Natural killer cell (primary cell): ENCODE measurements at regions not wholly inside any gene's neighbourhood (a gene's known extent, or its start where the extent isn't known, plus 50 kb on each side); places are given as distances from the start of the nearest gene placed in this dataset.

Experiments used
- ATAC-seq, 3 donors: fragments of 150-1000 bp in 2 of 3; fragments of 200-7000 bp in 1 of 3; cut with Tn5 transposase; 1 replicate in 1 of 3; 2 replicates in 2 of 3; pipeline ENCODE4 v1.10.0; 2021; ENCODE audit warnings: mild to moderate bottlenecking in 2 of 3, moderate library complexity in 2 of 3
- DNase-seq, 2 donors: peaks; one replicate each; pipeline versions ENCODE4 v3.0.0 to v3.0.0-alpha.2; 2013 to 2021; ENCODE audit warnings: mixed read lengths in 1 of 2
- H3K27ac ChIP-seq: one replicate; pipeline ENCODE4 v1.5.1; 2013; ENCODE audit warnings: mild to moderate bottlenecking, low read length
- H3K27me3 ChIP-seq: one replicate; pipeline ENCODE4 v1.6.1; 2013; ENCODE audit warnings: low read length; ENCODE audit not compliant: control insufficient read depth, insufficient read depth
- H3K36me3 ChIP-seq: one replicate; pipeline ENCODE4 v1.6.1; 2013; ENCODE audit warnings: low read length; ENCODE audit not compliant: control insufficient read depth, insufficient read depth
- H3K4me1 ChIP-seq: one replicate; pipeline ENCODE4 v1.6.1; 2013; ENCODE audit warnings: low read length; ENCODE audit not compliant: control insufficient read depth, insufficient read depth
- H3K4me3 ChIP-seq: one replicate; pipeline ENCODE4 v1.5.1; 2013; ENCODE audit warnings: low read length
- H3K9me3 ChIP-seq: one replicate; pipeline ENCODE4 v1.6.1; 2013; ENCODE audit warnings: low read length; ENCODE audit not compliant: control insufficient read depth, insufficient read depth
- H3K27ac Mint-ChIP-seq, 2 donors: one replicate each; pipeline ENCODE4 v1.8.0; 2022; ENCODE audit warnings: mild to moderate bottlenecking in 2 of 2, mixed read lengths in 2 of 2, moderate library complexity in 1 of 2
- H3K27me3 Mint-ChIP-seq, 2 donors: one replicate each; pipeline ENCODE4 v1.8.0; 2022; ENCODE audit warnings: low read depth in 2 of 2, mixed read lengths in 2 of 2
- H3K36me3 Mint-ChIP-seq: one replicate; pipeline ENCODE4 v1.8.0; 2022; ENCODE audit warnings: mixed read lengths
- H3K4me1 Mint-ChIP-seq, 2 donors: one replicate each; pipeline ENCODE4 v1.8.0; 2022; ENCODE audit warnings: mixed read lengths in 2 of 2
- H3K4me3 Mint-ChIP-seq: one replicate; pipeline ENCODE4 v1.8.0; 2022; ENCODE audit warnings: mild to moderate bottlenecking, moderate library complexity, mixed read lengths
- H3K9me3 Mint-ChIP-seq, 2 donors: one replicate each; pipeline ENCODE4 v1.8.0; 2022; ENCODE audit warnings: mixed read lengths in 2 of 2
- CTCF ChIP-seq: fragments of 200-600 bp; IDR thresholded peaks from one replicate; pipeline ENCODE4 v1.8.0; 2022; ENCODE audit warnings: antibody characterized with exemption
- WGBS: methylation state at CpG from one replicate; pipeline ENCODE4 v1.1.7; 2013; ENCODE audit warnings: missing lambda C conversion rate; ENCODE audit not compliant: insufficient coverage; 5-methylcytosine and 5-hydroxymethylcytosine counted together
- intact Hi-C: fragments of 100-400 bp; cut with micrococcal nuclease; formaldehyde crosslinking; loops from one replicate; pipeline ENCODE4 v1.14.2; 2022

- H3K9me3 Mint-ChIP-seq, result no peaks in the 10 kb centered on the region
- H3K27me3 Mint-ChIP-seq, result peaks cover 0 to 8% of the 10 kb centered on the region in 2 donors
- no peaks in the 10 kb centered on the region for H3K4me1 Mint-ChIP-seq
- TF ChIP-seq CTCF, result no peak
- ATAC-seq, result no peak
- Histone ChIP-seq H3K27me3 (no peaks in the 10 kb centered on the region), H3K4me1 (no peaks in the 10 kb centered on the region), H3K27ac (no peak overlapping the region), H3K4me3 (no peak overlapping the region), H3K36me3 (no peaks in the 10 kb centered on the region), H3K9me3 (peaks cover 5% of the 10 kb centered on the region)
- H3K36me3 Mint-ChIP-seq, result no peaks in the 10 kb centered on the region
- DNase-seq, result no peak
- no peak overlapping the region for H3K4me3 Mint-ChIP-seq
- intact Hi-C loops, result no loop called here
- WGBS, result 89% methylated on average over 7 of the region's 7 CpGs
- H3K27ac Mint-ChIP-seq, result no peak overlapping the region
Measured at GRCh38 chr4:3667258-3667657, 98.9 kb upstream of the ADRA2C start.

- intact Hi-C loops, result no loop called here
- H3K9me3 ChIP-seq, result peaks cover 5% of the 10 kb centered on the region
- Mint-ChIP-seq H3K4me3 (no peak overlapping the region), H3K27ac (no peak overlapping the region), H3K4me1 (no peaks in the 10 kb centered on the region), H3K9me3 (no peaks in the 10 kb centered on the region), H3K36me3 (no peaks in the 10 kb centered on the region), H3K27me3 (peaks cover 0 to 8% of the 10 kb centered on the region in 2 donors)
- no peak for ATAC-seq
- no peaks in the 10 kb centered on the region for H3K4me1 ChIP-seq
- H3K27ac ChIP-seq, result no peak overlapping the region
- DNase-seq, result no peak
- H3K27me3 ChIP-seq, result no peaks in the 10 kb centered on the region
- H3K36me3 ChIP-seq, result no peaks in the 10 kb centered on the region
- H3K4me3 ChIP-seq, result no peak overlapping the region
- WGBS, result 92% methylated on average over 6 of the region's 6 CpGs
- TF ChIP-seq CTCF, result no peak
Measured at GRCh38 chr4:3666263-3666662, 99.9 kb upstream of the ADRA2C start.

- no peaks in the 10 kb centered on the region for H3K4me1 Mint-ChIP-seq
- intact Hi-C loops, result no loop called here
- WGBS, result 80% methylated on average over 1 of the region's 1 CpG
Measured at GRCh38 chr4:3665360-3665891, 100.8 kb upstream of the ADRA2C start.

More at GRCh38 chr4:3665360-3665891, 100.8 kb upstream of the ADRA2C start:
- Mint-ChIP-seq H3K27me3 (peaks cover 0 to 11% of the 10 kb centered on the region in 2 donors), H3K36me3 (no peaks in the 10 kb centered on the region), H3K4me3 (no peak overlapping the region), H3K9me3 (no peaks in the 10 kb centered on the region), H3K27ac (no peak overlapping the region)
- Histone ChIP-seq H3K27me3 (peaks cover under 1% of the 10 kb centered on the region), H3K4me1 (no peaks in the 10 kb centered on the region), H3K36me3 (no peaks in the 10 kb centered on the region), H3K9me3 (peaks cover 5% of the 10 kb centered on the region), H3K27ac (no peak overlapping the region), H3K4me3 (no peak overlapping the region)
- no peak for DNase-seq
- no peak for ATAC-seq
- TF ChIP-seq CTCF, result no peak
